Fibroblast of lung (primary cell): ENCODE measurements at regions not wholly inside any gene's neighbourhood (a gene's known extent, or its start where the extent isn't known, plus 50 kb on each side); places are given as distances from the start of the nearest gene placed in this dataset.

Experiments
- DNase-seq, 2 donors: peaks; one replicate each; pipeline versions ENCODE4 v3.0.0 to v3.0.0-alpha.2; 2010; ENCODE audit warnings: low read depth in 2 of 2
- H2AFZ ChIP-seq: 2 replicates; pipeline ENCODE4 v1.5.1; 2012; ENCODE audit warnings: low read length, control low read depth, inconsistent platforms
- H3K27ac ChIP-seq: 2 replicates; pipeline ENCODE4 v1.5.1; 2011; ENCODE audit warnings: low read length, control low read depth; ENCODE audit not compliant: insufficient read depth
- H3K27me3 ChIP-seq: 2 replicates; pipeline ENCODE4 v1.5.1; 2011; ENCODE audit warnings: mild to moderate bottlenecking, low read length; ENCODE audit not compliant: control insufficient read depth, insufficient read depth
- H3K36me3 ChIP-seq: 2 replicates; pipeline ENCODE4 v1.5.1; 2011; ENCODE audit warnings: low read length; ENCODE audit not compliant: control insufficient read depth, insufficient read depth
- H3K4me1 ChIP-seq: 2 replicates; pipeline ENCODE4 v1.5.1; 2011; ENCODE audit warnings: low read length; ENCODE audit not compliant: control insufficient read depth, insufficient read depth; ENCODE audit errors: extremely low read depth
- H3K4me2 ChIP-seq: 2 replicates; pipeline ENCODE4 v1.5.1; 2011; ENCODE audit warnings: low read length, control low read depth; ENCODE audit not compliant: insufficient read depth; ENCODE audit errors: extremely low read depth
- H3K4me3 ChIP-seq, 4 experiments: fragments of 200-600 bp in 1 of 4; sonication (generic) in 1 of 4; replicated peaks in 1 of 4; 2 replicates each; pipeline ENCODE4 v1.5.1; 2011 to 2016; ENCODE audit warnings: low read length in 4 of 4, low read depth in 3 of 4, mild to moderate bottlenecking in 3 of 4, control low read depth in 2 of 4, inconsistent platforms in 1 of 4, mixed read lengths in 1 of 4; ENCODE audit not compliant: insufficient read depth in 1 of 4; ENCODE audit errors: control extremely low read depth in 1 of 4
- H3K79me2 ChIP-seq: 2 replicates; pipeline ENCODE4 v1.5.1; 2012; ENCODE audit warnings: mild to moderate bottlenecking, low read length, inconsistent platforms; ENCODE audit not compliant: control insufficient read depth, insufficient read depth
- H3K9ac ChIP-seq: 2 replicates; pipeline ENCODE4 v1.5.1; 2011; ENCODE audit warnings: mild to moderate bottlenecking, low read length, control low read depth; ENCODE audit not compliant: insufficient read depth
- H3K9me3 ChIP-seq: 2 replicates; pipeline ENCODE4 v1.5.1; 2012; ENCODE audit warnings: low read depth, low read length; ENCODE audit not compliant: control insufficient read depth, insufficient read depth
- H4K20me1 ChIP-seq: 2 replicates; pipeline ENCODE4 v1.5.1; 2011; ENCODE audit warnings: low read length; ENCODE audit not compliant: control insufficient read depth, insufficient read depth; ENCODE audit errors: extremely low read depth
- CTCF ChIP-seq, 2 donors: IDR thresholded peaks in 1 of 2; conservative IDR thresholded peaks in 1 of 2; 1 replicate in 1 of 2; 2 replicates in 1 of 2; pipeline ENCODE4 v1.5.1; 2011 to 2012; ENCODE audit warnings: low read length in 2 of 2, control low read depth in 1 of 2, inconsistent platforms in 1 of 2, low read depth in 1 of 2, mild to moderate bottlenecking in 1 of 2
- EZH2 ChIP-seq: IDR thresholded peaks from 2 replicates; pipeline ENCODE4 v1.5.1; 2012; ENCODE audit warnings: low read length, control low read depth, mild to moderate bottlenecking; ENCODE audit errors: missing control alignments

- no peaks in the 10 kb centered on the region for H3K79me2 ChIP-seq
- H3K9me3 ChIP-seq: no peaks in the 10 kb centered on the region
- H3K27me3 ChIP-seq: no peaks in the 10 kb centered on the region
- DNase-seq: no peak
- no peak overlapping the region for H3K4me3 ChIP-seq
- H3K36me3 ChIP-seq: no peaks in the 10 kb centered on the region
- no peak overlapping the region for H3K27ac ChIP-seq
- H2AFZ ChIP-seq: no peak overlapping the region
- H3K4me1 ChIP-seq: no peaks in the 10 kb centered on the region
- H3K4me2 ChIP-seq: no peak overlapping the region
- H4K20me1 ChIP-seq: no peaks in the 10 kb centered on the region
- TF ChIP-seq EZH2 (no peak), CTCF (conservative IDR thresholded peaks at IDR 0.05 in 1 of 2, IDR thresholded peaks at IDR 0.05 in 1 of 2; ENCODE audit: low read depth in 1 of 2, low read length in 2 of 2) (no peak)
- H3K9ac ChIP-seq: no peak overlapping the region
These were observed 67.9 kb upstream of the TGM3 start for GRCh38 chr20:2227861-2228260.

GRCh38 chr20:2228926-2229325, 66.9 kb upstream of the TGM3 start:
- no peaks in the 10 kb centered on the region for H3K4me1 ChIP-seq
- no peak for TF ChIP-seq EZH2
- no peak for TF ChIP-seq CTCF (conservative IDR thresholded peaks at IDR 0.05 in 1 of 2, IDR thresholded peaks at IDR 0.05 in 1 of 2; ENCODE audit: low read depth in 1 of 2, low read length in 2 of 2)
- H2AFZ ChIP-seq: no peak overlapping the region
- no peaks in the 10 kb centered on the region for H3K36me3 ChIP-seq
- H3K4me2 ChIP-seq: no peak overlapping the region
- H3K27me3 ChIP-seq: no peaks in the 10 kb centered on the region
- no peaks in the 10 kb centered on the region for H3K79me2 ChIP-seq
- H3K9me3 ChIP-seq: no peaks in the 10 kb centered on the region
- no peaks in the 10 kb centered on the region for H4K20me1 ChIP-seq
- H3K4me3 ChIP-seq: no peak overlapping the region
- H3K27ac ChIP-seq: no peak overlapping the region
- no peak overlapping the region for H3K9ac ChIP-seq
- DNase-seq: no peak

- Histone ChIP-seq H3K4me2 (no peak overlapping the region), H3K27ac (no peak overlapping the region), H3K27me3 (no peaks in the 10 kb centered on the region), H4K20me1 (no peaks in the 10 kb centered on the region), H3K79me2 (no peaks in the 10 kb centered on the region), H3K4me3 (no peak overlapping the region), H3K9ac (no peak overlapping the region), H3K36me3 (no peaks in the 10 kb centered on the region), H3K9me3 (no peaks in the 10 kb centered on the region), H3K4me1 (no peaks in the 10 kb centered on the region), H2AFZ (no peak overlapping the region)
- no peak for DNase-seq
- TF ChIP-seq EZH2 (no peak), CTCF (conservative IDR thresholded peaks at IDR 0.05 in 1 of 2, IDR thresholded peaks at IDR 0.05 in 1 of 2; ENCODE audit: low read depth in 1 of 2, low read length in 2 of 2) (no peak)
These were observed 64.9 kb upstream of the TGM3 start for GRCh38 chr20:2230726-2231488.
